ENCODE measurements at regions not wholly inside any gene's neighbourhood (a gene's known extent, or its start where the extent isn't known, plus 50 kb on each side); places are given as distances from the start of the nearest gene placed in this dataset.
"Not testable (repeated sequence)": the region's sequence is repeated elsewhere in the genome, so short reads cannot be mapped to it uniquely, and the experiment has no call there.

DNA sequence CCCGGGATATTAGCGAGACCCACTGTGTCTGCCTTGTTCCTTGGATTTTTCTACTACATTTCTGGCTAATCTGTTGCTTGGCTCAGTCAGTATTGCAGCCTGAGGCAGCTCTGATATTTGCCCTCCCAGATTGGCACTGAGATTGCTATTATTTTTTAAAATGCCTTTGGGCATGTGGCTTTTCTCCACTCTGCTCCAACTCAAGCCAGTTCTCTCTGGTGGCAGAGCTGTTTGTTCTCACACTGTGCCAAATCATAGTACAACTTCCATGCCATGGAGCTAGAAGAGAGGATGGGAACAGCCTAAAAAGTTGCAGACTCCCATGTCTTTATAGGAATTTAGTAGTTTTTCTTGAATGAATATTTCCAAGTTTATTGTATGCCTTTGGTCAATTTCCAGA, 155.9 kb upstream of the ATP10B start:
- no peaks in the 10 kb centered on the region for H3K36me3 ChIP-seq
- peaks cover 4% of the 10 kb centered on the region; the same call in 1 of the 2 replicates for H3K27me3 ChIP-seq
- no peaks in the 10 kb centered on the region for H3K9me3 ChIP-seq
- no peak overlapping the region for H3K4me3 ChIP-seq
- DNase-seq, result no peak

DNA sequence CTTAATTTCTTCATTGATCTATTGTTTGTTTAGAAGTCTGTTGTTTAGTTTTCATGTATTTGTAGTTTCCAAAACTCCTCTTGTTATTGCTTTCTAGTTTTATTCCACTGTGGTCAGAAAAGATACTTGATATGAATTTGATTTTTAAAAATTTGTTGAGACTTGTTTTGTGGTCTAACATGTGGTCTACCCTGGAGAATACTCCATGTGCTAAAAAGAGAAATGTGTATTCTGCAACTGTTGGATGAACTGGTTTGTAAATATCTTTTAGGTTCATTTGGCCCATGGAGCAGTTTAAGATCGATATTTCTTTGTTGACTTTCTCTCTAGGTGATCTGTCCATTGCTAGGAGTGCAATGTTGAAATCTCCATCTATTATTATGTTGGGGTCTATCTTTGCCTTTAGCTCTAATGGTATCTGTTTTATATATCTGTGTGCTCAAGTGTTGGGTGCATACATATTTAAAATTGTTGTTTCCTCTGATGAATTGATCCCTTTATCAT, 150.6 kb upstream of the ATP10B start:
- no peak overlapping the region for H3K4me3 ChIP-seq
- no peak for DNase-seq
- no peaks in the 10 kb centered on the region for H3K36me3 ChIP-seq
- H3K27me3 ChIP-seq, result no peaks in the 10 kb centered on the region
- H3K9me3 ChIP-seq, result no peaks in the 10 kb centered on the region

DNA sequence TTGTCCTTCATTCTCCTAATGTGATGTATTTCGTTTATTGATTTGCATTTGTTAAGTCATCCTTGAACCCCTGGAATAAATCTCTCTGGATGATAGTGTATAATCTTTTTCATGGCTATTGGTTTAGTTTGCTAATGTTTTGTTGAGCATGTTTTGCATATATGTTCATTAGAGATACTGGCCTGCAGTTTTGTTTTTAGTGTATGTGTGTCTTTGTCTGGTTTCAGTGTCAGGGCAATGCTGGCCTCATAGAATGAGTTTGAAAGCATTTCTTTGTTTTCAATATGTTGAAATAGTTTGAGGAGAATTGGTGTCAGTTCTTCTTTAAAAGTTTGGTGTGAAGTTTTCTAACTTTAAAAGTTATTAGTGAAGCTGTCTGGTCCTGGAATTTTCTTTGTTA, 149.6 kb upstream of the ATP10B start:
- Histone ChIP-seq H3K36me3 (no peaks in the 10 kb centered on the region), H3K27me3 (no peaks in the 10 kb centered on the region), H3K9me3 (no peaks in the 10 kb centered on the region), H3K4me3 (no peak overlapping the region)
- DNase-seq, result no peak

DNA sequence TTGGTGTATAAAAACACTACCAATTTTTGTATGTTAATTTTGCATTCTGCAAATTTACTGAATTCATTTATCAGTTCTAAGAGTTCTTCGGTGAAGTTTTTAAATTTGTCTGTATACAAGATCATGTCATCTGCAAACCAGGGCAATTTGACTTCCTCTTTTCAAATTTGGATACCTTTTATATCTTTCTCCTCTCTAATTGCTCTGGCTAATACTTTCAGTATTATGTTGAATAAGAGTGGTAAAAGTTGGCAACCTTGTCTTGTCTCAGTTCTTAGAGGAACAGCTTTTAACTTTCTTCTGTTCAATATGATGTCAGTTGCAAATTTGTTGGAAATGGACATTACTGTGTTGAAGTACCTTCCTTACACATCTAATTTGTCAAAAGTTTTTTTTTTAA, 149.1 kb upstream of the ATP10B start:
- H3K36me3 ChIP-seq, H3K9me3 ChIP-seq, DNase-seq, H3K4me3 ChIP-seq, H3K27me3 ChIP-seq: not testable (repeated sequence)

DNA sequence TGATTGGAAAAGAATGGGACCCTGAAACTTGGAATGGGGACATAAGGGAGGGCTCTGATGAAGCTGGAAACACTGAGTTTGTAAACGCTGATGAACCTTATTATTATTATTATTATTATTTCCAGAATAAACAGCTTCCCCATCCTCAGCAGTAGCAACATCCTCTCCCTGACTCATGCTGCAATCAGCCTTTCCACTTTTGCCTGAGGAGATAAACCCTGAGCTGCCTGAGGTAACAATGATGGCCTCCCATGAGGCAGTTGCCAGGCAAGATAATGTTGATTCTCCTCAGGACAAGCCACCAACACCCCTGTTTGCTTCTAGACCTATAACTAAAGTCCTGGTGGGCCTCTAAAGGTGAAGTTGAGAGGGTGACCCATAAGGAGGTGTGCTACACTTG, 139.2 kb upstream of the ATP10B start:
- Histone ChIP-seq H3K9me3 (no peaks in the 10 kb centered on the region; the same call in 1 of the 2 replicates), H3K36me3 (no peaks in the 10 kb centered on the region), H3K27me3 (no peaks in the 10 kb centered on the region), H3K4me3 (no peak overlapping the region)
- no peak for DNase-seq

DNA sequence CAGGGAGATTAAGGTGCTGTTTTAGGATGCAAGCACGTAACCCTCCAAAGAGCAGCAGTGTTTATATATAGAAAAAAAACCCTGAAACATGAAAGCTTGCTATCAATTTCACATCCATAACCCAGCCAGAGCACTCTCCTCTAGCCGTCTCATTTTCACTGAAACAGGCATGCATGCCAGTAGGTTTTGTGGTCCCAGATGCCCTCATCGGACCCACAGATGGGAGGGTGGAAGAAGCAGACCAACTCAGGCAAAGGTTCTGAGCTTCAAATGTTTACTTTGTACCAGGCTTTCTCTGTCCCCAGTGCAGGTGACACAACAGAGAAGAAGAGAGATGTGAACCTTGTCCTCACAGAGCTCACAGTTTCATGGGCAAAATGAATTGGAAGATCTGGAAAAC, 127.4 kb upstream of the ATP10B start:
- Histone ChIP-seq H3K9me3 (no peaks in the 10 kb centered on the region), H3K4me3 (no peak overlapping the region), H3K36me3 (no peaks in the 10 kb centered on the region), H3K27me3 (0 out of 2 replicates have a peak, but pooled peaks cover 2% of the 10 kb centered on the region)
- DNase-seq, result no peak

DNA sequence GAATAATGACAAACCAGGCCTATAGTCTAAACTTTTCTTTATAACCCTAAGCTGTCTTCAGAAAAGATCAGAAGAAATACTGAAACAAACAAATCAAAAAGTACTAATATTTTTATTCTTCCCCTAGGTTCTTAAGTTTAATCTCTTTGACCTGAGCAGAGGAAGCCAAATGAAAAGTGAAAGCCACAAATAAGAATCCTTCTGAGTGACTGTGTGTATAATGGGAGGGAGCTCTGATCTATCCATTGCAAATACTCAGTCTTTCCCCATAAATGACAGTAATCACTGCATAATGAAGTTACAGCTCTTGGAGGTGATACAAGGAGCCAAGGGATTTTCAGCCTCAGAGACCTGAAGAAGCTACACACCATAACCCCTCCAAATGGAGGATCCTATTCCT, 126.9 kb upstream of the ATP10B start:
- DNase-seq, result no peak
- Histone ChIP-seq H3K4me3 (no peak overlapping the region), H3K27me3 (0 out of 2 replicates have a peak, but pooled peaks cover 2% of the 10 kb centered on the region), H3K9me3 (no peaks in the 10 kb centered on the region), H3K36me3 (no peaks in the 10 kb centered on the region)

DNA sequence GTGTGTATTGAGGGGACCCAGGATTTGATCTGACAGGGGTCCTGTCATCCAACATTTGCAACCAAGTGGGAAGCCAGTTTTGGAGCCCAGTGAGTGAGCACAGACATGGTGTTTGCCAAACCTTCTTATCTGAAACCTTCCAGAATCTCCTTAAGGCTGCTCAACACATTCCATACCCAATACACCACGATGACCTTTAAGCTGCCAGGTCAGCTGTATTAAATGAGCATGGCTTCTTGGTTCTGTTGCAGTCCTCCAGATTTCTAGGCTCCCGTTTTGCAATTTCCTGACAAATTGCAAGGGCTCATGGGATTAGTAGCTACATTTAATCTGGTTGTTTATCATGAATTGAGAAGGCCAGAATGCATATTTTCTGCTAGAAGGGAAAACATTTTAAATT, 124.2 kb upstream of the ATP10B start:
- H3K4me3 ChIP-seq, result no peak overlapping the region
- H3K27me3 ChIP-seq, result 0 out of 2 replicates have a peak, but pooled peaks cover 2% of the 10 kb centered on the region
- no peaks in the 10 kb centered on the region for H3K36me3 ChIP-seq
- DNase-seq, result no peak
- H3K9me3 ChIP-seq, result no peaks in the 10 kb centered on the region

DNA sequence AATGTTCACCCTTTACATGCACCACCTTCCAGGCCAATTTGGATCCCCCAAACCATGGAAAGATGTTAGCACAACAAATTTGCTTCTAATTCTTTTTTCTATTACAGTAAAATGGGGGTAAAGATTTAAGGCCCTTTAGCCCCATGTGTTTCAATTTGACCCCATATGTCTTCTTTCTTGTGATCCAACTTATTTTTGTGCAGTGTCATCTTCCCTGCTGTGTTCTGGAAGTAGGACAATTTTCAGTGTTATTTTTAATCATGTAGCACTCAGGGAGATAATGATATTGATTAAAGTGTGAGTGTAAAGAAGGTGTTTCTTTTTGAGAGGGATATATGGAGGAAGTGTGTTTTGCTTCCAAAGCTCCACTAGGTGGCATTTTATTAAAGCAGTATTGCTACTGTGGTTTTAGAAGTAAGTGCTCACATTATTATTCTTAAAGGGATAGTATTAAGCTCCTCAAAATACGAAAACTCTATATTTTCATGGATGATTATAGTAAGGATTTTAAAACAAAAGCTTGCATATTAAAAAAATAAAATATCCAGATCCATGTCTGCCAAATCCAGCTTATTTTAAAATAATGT, 118.7 kb upstream of the ATP10B start:
- H3K9me3 ChIP-seq, result no peaks in the 10 kb centered on the region
- DNase-seq, result no peak
- no peaks in the 10 kb centered on the region for H3K27me3 ChIP-seq

DNA sequence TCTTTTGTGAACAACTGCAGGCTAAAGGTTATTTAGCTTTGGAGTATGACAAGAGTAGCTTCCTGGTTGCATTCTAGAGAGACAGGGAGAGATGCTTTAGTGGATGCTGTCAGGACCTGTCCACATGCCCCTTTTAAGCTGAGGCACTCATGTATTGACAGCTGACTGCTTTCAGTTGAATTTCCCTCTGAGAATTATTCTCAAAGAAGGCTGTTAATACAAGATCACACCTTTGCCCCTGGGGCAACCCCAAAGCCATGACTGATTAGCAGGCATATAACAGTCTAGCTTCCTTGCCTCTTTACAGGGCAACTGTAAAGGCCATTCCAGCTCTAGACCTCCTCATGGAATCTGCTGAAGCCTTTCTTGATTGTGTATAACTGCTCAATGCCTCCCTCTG, 117.6 kb upstream of the ATP10B start:
- no peak overlapping the region for H3K4me3 ChIP-seq
- H3K36me3 ChIP-seq, result no peaks in the 10 kb centered on the region
- DNase-seq, result no peak
- no peaks in the 10 kb centered on the region for H3K27me3 ChIP-seq
- no peaks in the 10 kb centered on the region for H3K9me3 ChIP-seq

More for the DNA sequence above, 118.7 kb upstream of the ATP10B start:
- H3K4me3 ChIP-seq, result no peak overlapping the region
- no peaks in the 10 kb centered on the region for H3K36me3 ChIP-seq

DNA sequence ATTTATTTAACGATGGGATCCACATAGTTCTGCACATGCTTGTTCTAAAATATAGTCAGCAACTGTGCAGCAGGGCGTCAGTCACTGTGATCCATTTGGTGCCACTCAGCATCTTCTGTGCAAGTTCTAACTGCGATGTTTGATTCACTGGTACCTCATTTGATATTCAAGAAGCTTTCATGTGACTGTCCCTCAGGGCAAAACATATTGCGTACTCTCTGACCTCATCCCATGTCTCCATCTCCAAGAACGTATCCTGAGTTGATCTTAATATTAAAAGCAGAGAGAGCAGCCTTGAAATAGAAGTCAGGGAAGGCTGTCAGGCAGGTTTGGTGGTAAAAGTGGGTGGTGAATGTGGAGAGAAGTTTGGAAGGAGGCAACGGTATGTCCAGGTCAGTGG, 116.5 kb upstream of the ATP10B start:
- H3K36me3 ChIP-seq, result no peaks in the 10 kb centered on the region
- no peak for DNase-seq
- H3K4me3 ChIP-seq, result no peak overlapping the region
- H3K27me3 ChIP-seq, result no peaks in the 10 kb centered on the region
- no peaks in the 10 kb centered on the region for H3K9me3 ChIP-seq

DNA sequence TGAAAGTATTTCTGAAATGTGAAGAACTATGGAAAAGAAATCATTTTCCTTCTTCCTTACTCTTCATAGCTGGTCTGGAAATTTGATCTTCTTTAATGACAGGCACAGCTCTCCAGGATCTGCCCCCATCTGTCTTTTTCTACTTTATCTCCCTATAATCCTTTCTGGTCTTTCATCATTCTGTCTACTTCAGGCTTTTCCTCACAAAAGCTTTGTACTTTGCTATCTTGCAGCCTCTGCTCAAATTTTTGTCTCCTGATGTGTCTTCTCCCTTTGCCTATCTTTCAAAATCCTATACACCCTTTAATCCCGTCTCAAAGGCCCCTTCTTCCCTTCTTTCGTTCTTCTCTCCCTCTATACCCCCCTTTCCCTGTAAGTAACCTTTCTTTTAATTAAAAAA, 114.9 kb upstream of the ATP10B start:
- H3K9me3 ChIP-seq, result no peaks in the 10 kb centered on the region
- no peaks in the 10 kb centered on the region for H3K27me3 ChIP-seq
- no peaks in the 10 kb centered on the region for H3K36me3 ChIP-seq
- no peak for DNase-seq
- H3K4me3 ChIP-seq, result no peak overlapping the region

DNA sequence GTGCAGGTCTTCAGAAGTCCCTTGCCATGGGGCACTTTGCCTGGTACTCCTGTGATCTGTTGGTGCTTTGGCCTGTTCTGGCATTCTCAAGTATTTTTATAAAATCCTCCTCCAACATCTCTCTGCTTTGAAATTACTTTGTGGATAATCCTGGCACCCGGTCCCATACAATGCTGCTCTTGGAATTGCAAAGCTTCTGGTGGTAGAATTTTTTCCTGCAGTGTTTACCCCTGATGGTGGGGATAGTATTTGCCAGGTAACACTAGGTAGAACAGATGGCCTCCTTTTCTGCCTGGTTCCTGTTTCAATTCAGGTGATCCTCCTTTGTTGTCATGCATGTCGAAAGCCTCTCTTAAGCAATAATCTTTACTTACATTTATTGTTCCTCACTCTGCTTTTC, 109.8 kb upstream of the ATP10B start:
- Histone ChIP-seq H3K27me3 (no peaks in the 10 kb centered on the region), H3K36me3 (no peaks in the 10 kb centered on the region), H3K4me3 (no peak overlapping the region), H3K9me3 (no peaks in the 10 kb centered on the region)
- DNase-seq, result no peak

DNA sequence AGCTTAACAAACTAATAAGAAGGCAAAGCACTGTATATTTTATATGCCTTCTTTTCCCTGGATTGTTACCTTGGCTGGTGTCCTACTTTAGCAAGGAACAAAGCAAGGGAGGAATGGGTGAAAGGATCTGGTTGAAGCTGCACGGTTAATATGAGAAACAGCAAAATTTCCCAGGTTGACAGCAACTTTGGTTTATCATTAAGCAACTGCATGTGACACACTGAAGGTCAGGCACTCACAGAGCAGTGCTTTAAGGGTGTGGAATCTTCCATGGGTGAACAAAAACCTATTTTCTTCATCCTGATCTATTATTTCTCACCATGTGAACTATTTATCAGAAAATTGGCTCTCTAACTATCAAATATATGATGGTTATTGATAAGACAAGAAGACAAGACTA, 109.0 kb upstream of the ATP10B start:
- Histone ChIP-seq H3K4me3 (no peak overlapping the region), H3K36me3 (no peaks in the 10 kb centered on the region), H3K9me3 (no peaks in the 10 kb centered on the region), H3K27me3 (no peaks in the 10 kb centered on the region)
- DNase-seq, result no peak

DNA sequence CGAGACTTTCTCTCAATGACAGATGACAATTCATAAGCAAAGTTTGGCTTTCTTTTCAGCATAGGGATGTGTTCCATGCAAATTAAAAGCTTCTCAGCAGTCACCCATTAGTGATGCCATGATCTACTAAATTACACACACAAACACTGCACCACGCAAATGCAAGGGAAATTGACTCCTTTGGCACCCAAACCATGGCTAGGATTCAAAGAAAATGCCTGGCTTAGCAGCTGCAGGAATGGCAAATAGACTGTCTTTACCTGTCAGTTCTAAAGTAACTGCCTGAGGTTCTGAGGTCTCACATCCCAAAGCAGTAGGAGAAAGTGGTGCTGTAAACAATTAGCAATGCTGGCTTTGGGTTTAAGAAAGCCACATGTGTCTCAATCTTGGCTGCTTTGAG, 108.6 kb upstream of the ATP10B start:
- no peak for DNase-seq
- no peaks in the 10 kb centered on the region for H3K36me3 ChIP-seq

DNA sequence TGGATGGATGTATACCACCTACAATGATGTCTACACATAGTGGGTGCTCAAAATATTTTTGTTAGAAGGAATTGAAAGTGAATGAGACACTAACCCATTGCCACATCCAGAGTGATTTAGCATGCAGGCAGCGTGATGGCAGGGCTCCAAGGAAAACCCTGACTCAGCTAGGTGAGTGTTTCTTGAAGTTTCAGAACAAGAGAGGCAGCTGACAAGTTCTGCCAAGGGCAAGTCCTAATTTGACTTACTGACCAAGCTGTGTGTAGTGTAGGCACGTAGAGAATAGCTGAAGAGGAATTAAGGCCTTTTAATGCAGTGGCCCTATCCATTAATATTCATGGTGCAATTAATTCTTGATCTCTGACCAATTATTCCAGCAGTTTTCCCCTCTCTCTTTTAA, 107.8 kb upstream of the ATP10B start:
- H3K4me3 ChIP-seq, result no peak overlapping the region
- no peaks in the 10 kb centered on the region for H3K9me3 ChIP-seq
- peak; percentile 53 for DNase-seq
- no peaks in the 10 kb centered on the region for H3K27me3 ChIP-seq
- H3K36me3 ChIP-seq, result no peaks in the 10 kb centered on the region

More for the DNA sequence above, 108.6 kb upstream of the ATP10B start:
- no peaks in the 10 kb centered on the region for H3K27me3 ChIP-seq
- no peak overlapping the region for H3K4me3 ChIP-seq
- H3K9me3 ChIP-seq, result no peaks in the 10 kb centered on the region

DNA sequence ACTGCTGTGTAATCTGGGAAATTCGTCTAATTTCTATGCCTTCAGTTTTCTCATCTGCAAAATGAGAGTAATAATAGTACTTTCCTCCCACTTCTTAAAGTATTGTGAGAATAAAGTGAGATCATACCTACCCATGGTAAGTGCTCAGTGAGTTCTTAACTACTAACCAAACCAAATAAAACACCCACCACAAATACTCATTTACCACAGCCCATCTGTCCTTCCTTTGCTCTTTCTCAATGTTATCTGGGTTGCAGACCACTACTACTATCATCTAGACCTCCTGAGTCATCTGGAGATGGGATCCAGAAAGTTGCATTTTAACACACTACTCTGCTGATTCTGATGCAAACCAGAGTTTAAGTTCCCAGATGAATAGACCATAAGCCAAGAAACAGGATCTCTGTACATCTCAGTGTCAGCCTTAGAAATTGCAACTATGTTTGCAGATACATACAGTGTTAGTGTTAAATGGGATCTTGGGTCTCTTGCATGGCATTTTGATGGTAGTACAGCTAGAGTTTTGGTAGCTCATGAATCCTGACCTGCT, 105.4 kb upstream of the ATP10B start:
- no peaks in the 10 kb centered on the region; the same call in 1 of the 2 replicates for H3K27me3 ChIP-seq
- H3K4me3 ChIP-seq, result no peak overlapping the region
- no peaks in the 10 kb centered on the region for H3K36me3 ChIP-seq
- no peak for DNase-seq
- no peaks in the 10 kb centered on the region for H3K9me3 ChIP-seq

DNA sequence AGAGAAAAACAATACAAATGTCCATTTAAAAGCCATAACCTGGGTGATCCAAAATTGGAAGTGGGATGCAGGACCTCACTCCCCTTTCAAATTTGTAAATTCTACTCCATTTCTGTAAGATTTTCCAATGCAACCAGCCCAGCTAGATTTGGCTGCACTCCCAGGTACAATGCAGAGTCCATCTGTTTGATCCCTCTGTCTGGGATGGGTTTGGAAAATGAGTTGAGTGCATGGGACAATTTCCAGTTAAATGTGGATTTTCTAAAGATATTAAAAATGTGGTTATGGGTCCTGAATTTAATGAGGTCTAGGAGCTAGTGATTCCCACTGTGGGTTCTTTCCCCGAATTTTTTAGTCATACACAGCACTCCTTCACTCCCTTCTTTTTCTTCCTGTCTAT, 104.0 kb upstream of the ATP10B start:
- H3K36me3 ChIP-seq, result no peaks in the 10 kb centered on the region
- no peaks in the 10 kb centered on the region; the same call in 1 of the 2 replicates for H3K27me3 ChIP-seq
- DNase-seq, result no peak
- H3K9me3 ChIP-seq, result no peaks in the 10 kb centered on the region
- H3K4me3 ChIP-seq, result no peak overlapping the region
